SK-N-SH (cell line): ENCODE measurements at regions not wholly inside any gene's neighbourhood (a gene's known extent, or its start where the extent isn't known, plus 50 kb on each side); places are given as distances from the start of the nearest gene placed in this dataset.

Experiments used
- CHD2 ChIP-seq: fragments of 150-350 bp; IDR thresholded peaks from 2 replicates; pipeline ENCODE4 v1.6.1; 2018; ENCODE audit warnings: low read length; ENCODE audit not compliant: partially characterized antibody
- CTCF ChIP-seq: fragments of 200-600 bp; sonication (generic); IDR thresholded peaks from 2 replicates; pipeline ENCODE4 v1.6.1; 2017; ENCODE audit warnings: antibody characterized with exemption, mild to moderate bottlenecking, moderate library complexity
- EP300 ChIP-seq, 2 experiments: IDR thresholded peaks; 2 replicates each; pipeline versions ENCODE4 v1.4.0 to v1.6.1; 2012; ENCODE audit warnings: borderline replicate concordance in 1 of 2, low read depth in 1 of 2, low read length in 1 of 2
- SMC3 ChIP-seq: IDR thresholded peaks from 2 replicates; pipeline ENCODE4 v1.6.1; 2012; ENCODE audit warnings: low read depth, low read length, improper control_type of control experiment
- YY1 ChIP-seq: IDR thresholded peaks from 2 replicates; pipeline ENCODE4 v1.4.0; 2012; ENCODE audit warnings: low read depth, mild to moderate bottlenecking
- TF ChIP-seq, protein P1 (sequence below): IDR thresholded peaks from 2 replicates; pipeline ENCODE4 v1.6.1; 2012; ENCODE audit warnings: mild to moderate bottlenecking, low read depth, low read length, moderate library complexity

DNA sequence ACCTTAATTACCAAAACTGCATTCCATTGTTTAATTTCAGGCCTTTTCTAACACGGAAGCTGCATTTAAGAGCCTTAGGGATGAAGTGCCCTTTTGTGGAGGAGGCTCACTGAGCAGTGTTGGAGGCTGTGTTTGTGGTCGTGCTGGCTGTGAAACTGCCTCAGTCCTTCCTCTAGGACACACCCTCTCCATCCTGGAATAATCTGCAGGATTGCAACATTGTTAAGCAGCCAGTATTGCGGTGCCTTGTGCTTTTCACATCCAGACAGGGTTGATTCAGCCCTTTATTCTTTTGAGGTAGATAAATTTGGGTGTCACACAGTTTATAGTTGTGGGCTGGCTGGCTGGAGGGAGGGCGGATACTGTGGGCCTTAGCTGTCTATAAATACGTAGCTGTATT lies 141.6 kb downstream of the CDRT15L2 start:
- TF ChIP-seq CTCF, result no peak
- no peak for TF ChIP-seq SMC3
- no peak for TF ChIP-seq EP300 (IDR thresholded peaks at IDR 0.05; ENCODE audit: borderline replicate concordance in 1 of 2, low read depth in 1 of 2, low read length in 1 of 2)
- TF ChIP-seq, protein P1, sequence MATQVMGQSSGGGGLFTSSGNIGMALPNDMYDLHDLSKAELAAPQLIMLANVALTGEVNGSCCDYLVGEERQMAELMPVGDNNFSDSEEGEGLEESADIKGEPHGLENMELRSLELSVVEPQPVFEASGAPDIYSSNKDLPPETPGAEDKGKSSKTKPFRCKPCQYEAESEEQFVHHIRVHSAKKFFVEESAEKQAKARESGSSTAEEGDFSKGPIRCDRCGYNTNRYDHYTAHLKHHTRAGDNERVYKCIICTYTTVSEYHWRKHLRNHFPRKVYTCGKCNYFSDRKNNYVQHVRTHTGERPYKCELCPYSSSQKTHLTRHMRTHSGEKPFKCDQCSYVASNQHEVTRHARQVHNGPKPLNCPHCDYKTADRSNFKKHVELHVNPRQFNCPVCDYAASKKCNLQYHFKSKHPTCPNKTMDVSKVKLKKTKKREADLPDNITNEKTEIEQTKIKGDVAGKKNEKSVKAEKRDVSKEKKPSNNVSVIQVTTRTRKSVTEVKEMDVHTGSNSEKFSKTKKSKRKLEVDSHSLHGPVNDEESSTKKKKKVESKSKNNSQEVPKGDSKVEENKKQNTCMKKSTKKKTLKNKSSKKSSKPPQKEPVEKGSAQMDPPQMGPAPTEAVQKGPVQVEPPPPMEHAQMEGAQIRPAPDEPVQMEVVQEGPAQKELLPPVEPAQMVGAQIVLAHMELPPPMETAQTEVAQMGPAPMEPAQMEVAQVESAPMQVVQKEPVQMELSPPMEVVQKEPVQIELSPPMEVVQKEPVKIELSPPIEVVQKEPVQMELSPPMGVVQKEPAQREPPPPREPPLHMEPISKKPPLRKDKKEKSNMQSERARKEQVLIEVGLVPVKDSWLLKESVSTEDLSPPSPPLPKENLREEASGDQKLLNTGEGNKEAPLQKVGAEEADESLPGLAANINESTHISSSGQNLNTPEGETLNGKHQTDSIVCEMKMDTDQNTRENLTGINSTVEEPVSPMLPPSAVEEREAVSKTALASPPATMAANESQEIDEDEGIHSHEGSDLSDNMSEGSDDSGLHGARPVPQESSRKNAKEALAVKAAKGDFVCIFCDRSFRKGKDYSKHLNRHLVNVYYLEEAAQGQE, result no peak
- no peak for TF ChIP-seq YY1
- no peak for TF ChIP-seq CHD2
